HEK293T (cell line): ENCODE measurements at regions not wholly inside any gene's neighbourhood (a gene's known extent, or its start where the extent isn't known, plus 50 kb on each side); places are given as distances from the start of the nearest gene placed in this dataset.

Experiments used
- ARNT ChIP-seq: fragments of 450-650 bp; IDR thresholded peaks from 2 replicates; pipeline ENCODE4 v1.6.1; 2017; ENCODE audit warnings: mild to moderate bottlenecking
- BHLHE40 ChIP-seq: fragments of 450-650 bp; IDR thresholded peaks from 2 replicates; pipeline ENCODE4 v1.6.1; 2016; ENCODE audit warnings: mild to moderate bottlenecking, moderate library complexity, borderline replicate concordance
- CTBP1 ChIP-seq: fragments of 450-650 bp; IDR thresholded peaks from 2 replicates; pipeline ENCODE4 v1.6.1; 2016; ENCODE audit warnings: borderline replicate concordance
- ELF4 ChIP-seq: fragments of 450-650 bp; IDR thresholded peaks from 2 replicates; pipeline ENCODE4 v1.6.1; 2017; ENCODE audit warnings: antibody characterized with exemption
- FOXA1 ChIP-seq: fragments of 450-650 bp; IDR thresholded peaks from 2 replicates; pipeline ENCODE4 v1.6.1; 2016; ENCODE audit warnings: mild to moderate bottlenecking
- FOXM1 ChIP-seq: fragments of 450-650 bp; IDR thresholded peaks from 2 replicates; pipeline ENCODE4 v1.6.1; 2017; ENCODE audit warnings: mild to moderate bottlenecking, borderline replicate concordance
- HDGF ChIP-seq: fragments of 450-650 bp; IDR thresholded peaks from 2 replicates; pipeline ENCODE4 v1.6.1; 2017; ENCODE audit warnings: antibody characterized with exemption, borderline replicate concordance
- L3MBTL2 ChIP-seq: fragments of 450-650 bp; conservative IDR thresholded peaks from 2 replicates; pipeline ENCODE4 v1.6.1; 2016; ENCODE audit warnings: mild to moderate bottlenecking
- LEF1 ChIP-seq: fragments of 450-650 bp; IDR thresholded peaks from 2 replicates; pipeline ENCODE4 v1.6.1; 2017; ENCODE audit warnings: mild to moderate bottlenecking, borderline replicate concordance
- NFRKB ChIP-seq: fragments of 450-650 bp; IDR thresholded peaks from 2 replicates; pipeline ENCODE4 v1.6.1; 2016; ENCODE audit warnings: mild to moderate bottlenecking, moderate library complexity
- SP1 ChIP-seq: fragments of 450-650 bp; IDR thresholded peaks from 2 replicates; pipeline ENCODE4 v1.6.1; 2017
- SUZ12 ChIP-seq: fragments of 450-650 bp; IDR thresholded peaks from 2 replicates; pipeline ENCODE4 v1.6.1; 2016; ENCODE audit warnings: mild to moderate bottlenecking
- TARDBP ChIP-seq: fragments of 450-650 bp; IDR thresholded peaks from 2 replicates; pipeline ENCODE4 v1.6.1; 2016
- TF ChIP-seq, protein P1 (sequence below): fragments of 450-650 bp; IDR thresholded peaks from 2 replicates; pipeline ENCODE4 v1.6.1; 2016

DNA sequence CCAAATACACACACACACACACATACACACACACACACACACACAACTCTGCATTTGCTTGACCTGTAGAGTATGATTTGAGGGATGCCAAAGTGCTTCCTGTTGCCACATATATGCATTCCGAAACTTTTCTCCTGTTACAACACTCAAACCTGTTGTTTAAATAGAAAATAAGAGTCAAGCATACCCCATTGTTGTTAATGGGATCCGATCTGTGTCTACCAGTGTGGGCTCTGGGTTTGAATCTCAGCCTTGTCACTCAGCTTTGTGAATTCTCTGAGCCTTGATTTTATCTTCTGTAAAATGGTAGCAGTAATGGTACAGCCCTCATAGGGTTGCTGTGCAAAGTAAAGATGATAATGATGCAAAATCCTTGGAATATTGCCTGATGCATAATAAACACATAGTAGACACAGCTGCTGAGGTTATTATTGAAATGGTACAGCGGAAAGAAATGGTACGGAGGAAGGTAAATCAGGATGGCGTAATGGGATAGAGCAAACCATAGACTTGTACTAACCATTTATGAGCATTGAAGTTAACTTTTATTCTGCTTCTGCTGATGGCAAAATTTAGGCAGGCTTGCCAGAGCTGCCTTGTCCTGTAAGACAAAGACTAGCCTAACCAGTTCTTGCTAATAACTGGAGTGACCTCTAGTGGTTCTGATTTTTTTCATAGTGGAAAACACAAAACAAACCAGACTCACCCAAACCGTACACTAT is 113.5 kb upstream of the PHACTR1 start:
- TF ChIP-seq, protein P1, sequence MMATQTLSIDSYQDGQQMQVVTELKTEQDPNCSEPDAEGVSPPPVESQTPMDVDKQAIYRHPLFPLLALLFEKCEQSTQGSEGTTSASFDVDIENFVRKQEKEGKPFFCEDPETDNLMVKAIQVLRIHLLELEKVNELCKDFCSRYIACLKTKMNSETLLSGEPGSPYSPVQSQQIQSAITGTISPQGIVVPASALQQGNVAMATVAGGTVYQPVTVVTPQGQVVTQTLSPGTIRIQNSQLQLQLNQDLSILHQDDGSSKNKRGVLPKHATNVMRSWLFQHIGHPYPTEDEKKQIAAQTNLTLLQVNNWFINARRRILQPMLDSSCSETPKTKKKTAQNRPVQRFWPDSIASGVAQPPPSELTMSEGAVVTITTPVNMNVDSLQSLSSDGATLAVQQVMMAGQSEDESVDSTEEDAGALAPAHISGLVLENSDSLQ: no peak
- TF ChIP-seq FOXM1 (no peak), TARDBP (no peak), L3MBTL2 (no peak), NFRKB (no peak), ARNT (no peak), ELF4 (no peak), SUZ12 (no peak), BHLHE40 (no peak), SP1 (no peak), CTBP1 (no peak), FOXA1 (no peak), LEF1 (no peak), HDGF (no peak)
